ENCODE measurements at regions not wholly inside any gene's neighbourhood (a gene's known extent, or its start where the extent isn't known, plus 50 kb on each side); places are given as distances from the start of the nearest gene placed in this dataset.

DNA sequence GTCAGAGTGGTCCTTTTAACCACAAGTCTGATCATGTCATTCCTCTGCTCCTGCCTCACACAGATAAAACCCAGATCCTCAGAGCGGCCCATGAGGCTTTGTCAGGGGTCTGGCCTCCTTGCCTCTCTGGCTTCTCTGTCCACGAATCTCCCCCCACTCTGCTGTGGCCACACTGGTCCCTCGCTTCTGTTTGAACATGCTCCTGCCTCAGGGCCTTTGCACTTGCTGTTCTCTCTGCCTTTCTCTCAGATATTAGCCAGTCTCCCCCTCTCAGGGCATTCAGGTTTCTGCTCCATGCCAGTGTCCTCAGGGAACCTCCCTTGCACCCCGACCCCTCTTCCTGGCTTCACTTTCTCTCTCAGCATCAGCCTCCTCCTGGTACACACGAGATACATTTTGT lies 518.5 kb downstream of the PREX1 start (continued):
- TF ChIP-seq, protein P1, sequence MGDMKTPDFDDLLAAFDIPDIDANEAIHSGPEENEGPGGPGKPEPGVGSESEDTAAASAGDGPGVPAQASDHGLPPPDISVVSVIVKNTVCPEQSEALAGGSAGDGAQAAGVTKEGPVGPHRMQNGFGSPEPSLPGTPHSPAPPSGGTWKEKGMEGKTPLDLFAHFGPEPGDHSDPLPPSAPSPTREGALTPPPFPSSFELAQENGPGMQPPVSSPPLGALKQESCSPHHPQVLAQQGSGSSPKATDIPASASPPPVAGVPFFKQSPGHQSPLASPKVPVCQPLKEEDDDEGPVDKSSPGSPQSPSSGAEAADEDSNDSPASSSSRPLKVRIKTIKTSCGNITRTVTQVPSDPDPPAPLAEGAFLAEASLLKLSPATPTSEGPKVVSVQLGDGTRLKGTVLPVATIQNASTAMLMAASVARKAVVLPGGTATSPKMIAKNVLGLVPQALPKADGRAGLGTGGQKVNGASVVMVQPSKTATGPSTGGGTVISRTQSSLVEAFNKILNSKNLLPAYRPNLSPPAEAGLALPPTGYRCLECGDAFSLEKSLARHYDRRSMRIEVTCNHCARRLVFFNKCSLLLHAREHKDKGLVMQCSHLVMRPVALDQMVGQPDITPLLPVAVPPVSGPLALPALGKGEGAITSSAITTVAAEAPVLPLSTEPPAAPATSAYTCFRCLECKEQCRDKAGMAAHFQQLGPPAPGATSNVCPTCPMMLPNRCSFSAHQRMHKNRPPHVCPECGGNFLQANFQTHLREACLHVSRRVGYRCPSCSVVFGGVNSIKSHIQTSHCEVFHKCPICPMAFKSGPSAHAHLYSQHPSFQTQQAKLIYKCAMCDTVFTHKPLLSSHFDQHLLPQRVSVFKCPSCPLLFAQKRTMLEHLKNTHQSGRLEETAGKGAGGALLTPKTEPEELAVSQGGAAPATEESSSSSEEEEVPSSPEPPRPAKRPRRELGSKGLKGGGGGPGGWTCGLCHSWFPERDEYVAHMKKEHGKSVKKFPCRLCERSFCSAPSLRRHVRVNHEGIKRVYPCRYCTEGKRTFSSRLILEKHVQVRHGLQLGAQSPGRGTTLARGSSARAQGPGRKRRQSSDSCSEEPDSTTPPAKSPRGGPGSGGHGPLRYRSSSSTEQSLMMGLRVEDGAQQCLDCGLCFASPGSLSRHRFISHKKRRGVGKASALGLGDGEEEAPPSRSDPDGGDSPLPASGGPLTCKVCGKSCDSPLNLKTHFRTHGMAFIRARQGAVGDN (IDR thresholded peaks at IDR 0.05): no peak
- TF ChIP-seq STAT3 (IDR thresholded peaks at IDR 0.05; ENCODE audit: low read depth, low read length) (no peak), TCF12 (IDR thresholded peaks at IDR 0.05; ENCODE audit: low read depth, low read length) (no peak), SUPT20H (IDR thresholded peaks at IDR 0.05; ENCODE audit: borderline replicate concordance, control insufficient read depth, low read depth, low read length) (no peak), HCFC1 (IDR thresholded peaks at IDR 0.05; ENCODE audit: low read length) (no peak), NR2C1 (IDR thresholded peaks at IDR 0.05) (no peak), NFYA (IDR thresholded peaks at IDR 0.05; ENCODE audit: borderline replicate concordance, low read depth, low read length) (no peak)

DNA sequence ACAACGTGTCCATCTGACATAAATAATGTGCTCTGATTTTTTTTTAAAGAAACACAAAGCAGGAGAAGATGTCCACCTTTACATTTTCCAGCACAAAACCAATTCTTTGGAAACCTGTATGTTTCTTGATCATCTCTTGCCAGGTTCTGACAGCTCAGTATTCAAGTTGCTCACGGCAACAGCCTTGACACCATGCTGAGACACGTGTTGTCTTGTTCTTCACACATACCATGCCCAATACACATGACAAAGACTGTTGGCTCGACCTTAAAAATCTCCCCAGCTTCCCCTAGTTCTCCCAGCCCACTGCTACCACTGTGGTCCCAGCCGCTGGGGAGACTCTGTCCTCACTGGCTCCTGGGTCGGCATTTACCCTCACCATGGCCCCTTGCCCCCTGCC lies 518.9 kb downstream of the PREX1 start:
- ChIA-PET SMC1A (ENCODE audit: uncharacterized antibody, unreplicated experiment) (no interaction called here), POLR2A (no interaction called here), CTCF (no interaction called here), RAD21 (ENCODE audit: unreplicated experiment) (no interaction called here)
- H3K27me3 ChIP-seq (replicated peaks in 1 of 2; ENCODE audit: control insufficient read depth in 2 of 2, insufficient read depth in 2 of 2, low read length in 1 of 2): no peaks in the 10 kb centered on the region; a peak in 2 of 4 replicates
- H3K4me1 ChIP-seq (ENCODE audit: control insufficient read depth, insufficient read depth, low read length): no peaks in the 10 kb centered on the region
- no peak overlapping the region for H3K4me2 ChIP-seq (ENCODE audit: control insufficient read depth, insufficient read depth)
- H3K36me3 ChIP-seq (ENCODE audit: control insufficient read depth in 2 of 2, insufficient read depth in 2 of 2, low read length in 1 of 2): no peaks in the 10 kb centered on the region
- no peak for FAIRE-seq
- H2AFZ ChIP-seq (ENCODE audit: control insufficient read depth, low read depth, low read length): no peak overlapping the region
- in situ Hi-C loops (cut with MboI) (no loop called here), intact Hi-C loops (cut with micrococcal nuclease; ENCODE audit: unreplicated experiment) (no loop called here)
- H3K27ac ChIP-seq (ENCODE audit: control insufficient read depth, insufficient read depth): no peak overlapping the region
- H3K9ac ChIP-seq (ENCODE audit: control insufficient read depth, insufficient read depth, low read length): no peak overlapping the region
- H3K9me3 ChIP-seq (replicated peaks; ENCODE audit: control insufficient read depth, insufficient read depth, low read length): no peaks in the 10 kb centered on the region
- no TSS peak for BruUV-seq (replicated peaks)
- ATAC-seq: no peak
- H3K79me2 ChIP-seq (ENCODE audit: control insufficient read depth, insufficient read depth, low read length): no peaks in the 10 kb centered on the region
- no peak for DNase-seq (ENCODE audit: low read depth, low spot score)
- no peak overlapping the region for H3K4me3 ChIP-seq
- H4K20me1 ChIP-seq (ENCODE audit: control insufficient read depth, insufficient read depth): no peaks in the 10 kb centered on the region
- TF ChIP-seq NR2C1 (IDR thresholded peaks at IDR 0.05): no peak
- TF ChIP-seq, protein P2, sequence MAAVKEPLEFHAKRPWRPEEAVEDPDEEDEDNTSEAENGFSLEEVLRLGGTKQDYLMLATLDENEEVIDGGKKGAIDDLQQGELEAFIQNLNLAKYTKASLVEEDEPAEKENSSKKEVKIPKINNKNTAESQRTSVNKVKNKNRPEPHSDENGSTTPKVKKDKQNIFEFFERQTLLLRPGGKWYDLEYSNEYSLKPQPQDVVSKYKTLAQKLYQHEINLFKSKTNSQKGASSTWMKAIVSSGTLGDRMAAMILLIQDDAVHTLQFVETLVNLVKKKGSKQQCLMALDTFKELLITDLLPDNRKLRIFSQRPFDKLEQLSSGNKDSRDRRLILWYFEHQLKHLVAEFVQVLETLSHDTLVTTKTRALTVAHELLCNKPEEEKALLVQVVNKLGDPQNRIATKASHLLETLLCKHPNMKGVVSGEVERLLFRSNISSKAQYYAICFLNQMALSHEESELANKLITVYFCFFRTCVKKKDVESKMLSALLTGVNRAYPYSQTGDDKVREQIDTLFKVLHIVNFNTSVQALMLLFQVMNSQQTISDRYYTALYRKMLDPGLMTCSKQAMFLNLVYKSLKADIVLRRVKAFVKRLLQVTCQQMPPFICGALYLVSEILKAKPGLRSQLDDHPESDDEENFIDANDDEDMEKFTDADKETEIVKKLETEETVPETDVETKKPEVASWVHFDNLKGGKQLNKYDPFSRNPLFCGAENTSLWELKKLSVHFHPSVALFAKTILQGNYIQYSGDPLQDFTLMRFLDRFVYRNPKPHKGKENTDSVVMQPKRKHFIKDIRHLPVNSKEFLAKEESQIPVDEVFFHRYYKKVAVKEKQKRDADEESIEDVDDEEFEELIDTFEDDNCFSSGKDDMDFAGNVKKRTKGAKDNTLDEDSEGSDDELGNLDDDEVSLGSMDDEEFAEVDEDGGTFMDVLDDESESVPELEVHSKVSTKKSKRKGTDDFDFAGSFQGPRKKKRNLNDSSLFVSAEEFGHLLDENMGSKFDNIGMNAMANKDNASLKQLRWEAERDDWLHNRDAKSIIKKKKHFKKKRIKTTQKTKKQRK (IDR thresholded peaks at IDR 0.05; ENCODE audit: low read depth, low read length): no peak
- TF ChIP-seq KAT2A (conservative IDR thresholded peaks at IDR 0.05; ENCODE audit: control insufficient read depth, low read depth, low read length): no peak
- no peak for TF ChIP-seq IRF4 (IDR thresholded peaks at IDR 0.05; ENCODE audit: low read depth, low read length)
- WGBS (ENCODE audit: insufficient coverage, insufficient replicate concordance, low lambda C conversion rate, missing lambda C conversion rate): 3% methylated on average over 6 of the region's 6 CpGs
